ENCODE measurements at regions not wholly inside any gene's neighbourhood (a gene's known extent, or its start where the extent isn't known, plus 50 kb on each side); places are given as distances from the start of the nearest gene placed in this dataset.

DNA sequence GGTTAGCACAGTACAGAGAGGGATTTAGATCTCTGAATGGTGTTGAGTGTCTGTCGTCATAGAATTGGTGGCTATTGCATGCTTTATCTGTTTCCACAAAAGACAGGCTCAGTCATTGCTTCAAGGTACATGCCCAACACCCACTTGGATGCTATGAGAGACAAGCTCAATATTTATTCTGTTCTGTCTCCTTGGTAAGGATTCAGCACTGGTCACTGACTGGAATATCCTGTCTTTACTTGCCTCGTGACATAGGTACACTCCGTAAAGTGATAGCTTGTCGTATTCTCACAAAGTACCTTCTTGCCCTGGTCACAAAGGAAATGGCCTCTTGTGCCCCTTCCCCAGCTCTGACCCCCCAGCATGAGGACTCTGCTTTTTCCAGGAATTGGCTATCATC is 72.8 kb upstream of the CTNNB1 start:
- TF ChIP-seq, protein P1, sequence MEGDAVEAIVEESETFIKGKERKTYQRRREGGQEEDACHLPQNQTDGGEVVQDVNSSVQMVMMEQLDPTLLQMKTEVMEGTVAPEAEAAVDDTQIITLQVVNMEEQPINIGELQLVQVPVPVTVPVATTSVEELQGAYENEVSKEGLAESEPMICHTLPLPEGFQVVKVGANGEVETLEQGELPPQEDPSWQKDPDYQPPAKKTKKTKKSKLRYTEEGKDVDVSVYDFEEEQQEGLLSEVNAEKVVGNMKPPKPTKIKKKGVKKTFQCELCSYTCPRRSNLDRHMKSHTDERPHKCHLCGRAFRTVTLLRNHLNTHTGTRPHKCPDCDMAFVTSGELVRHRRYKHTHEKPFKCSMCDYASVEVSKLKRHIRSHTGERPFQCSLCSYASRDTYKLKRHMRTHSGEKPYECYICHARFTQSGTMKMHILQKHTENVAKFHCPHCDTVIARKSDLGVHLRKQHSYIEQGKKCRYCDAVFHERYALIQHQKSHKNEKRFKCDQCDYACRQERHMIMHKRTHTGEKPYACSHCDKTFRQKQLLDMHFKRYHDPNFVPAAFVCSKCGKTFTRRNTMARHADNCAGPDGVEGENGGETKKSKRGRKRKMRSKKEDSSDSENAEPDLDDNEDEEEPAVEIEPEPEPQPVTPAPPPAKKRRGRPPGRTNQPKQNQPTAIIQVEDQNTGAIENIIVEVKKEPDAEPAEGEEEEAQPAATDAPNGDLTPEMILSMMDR (IDR thresholded peaks at IDR 0.05; ENCODE audit: insufficient read depth, low read depth, low read length), result no peak
- no peak for TF ChIP-seq EZH2 (IDR thresholded peaks at IDR 0.05; ENCODE audit: insufficient read depth, low read length)
